ENCODE measurements at regions not wholly inside any gene's neighbourhood (a gene's known extent, or its start where the extent isn't known, plus 50 kb on each side); places are given as distances from the start of the nearest gene placed in this dataset.

GRCh38 chrY:7275014-7275413, 363.5 kb upstream of the AMELY start:
- DNase-seq, result no peak
- in situ Hi-C loops (cut with MboI; ENCODE audit: low pct_unique_long_range_greater_than_20kb, low sequenced_read_pairs), result no loop called here

- DNase-seq, result peak; percentile 56
- in situ Hi-C loops (cut with MboI; ENCODE audit: low pct_unique_long_range_greater_than_20kb, low sequenced_read_pairs), result no loop called here
Observed at GRCh38 chrY:7274369-7274913, 362.9 kb upstream of the AMELY start.

- DNase-seq, result peak; percentile 93
- in situ Hi-C loops (cut with MboI; ENCODE audit: low pct_unique_long_range_greater_than_20kb, low sequenced_read_pairs), result no loop called here
Observed at GRCh38 chrY:7273587-7274203, 362.1 kb upstream of the AMELY start.

GRCh38 chrY:7272556-7273195, 361.1 kb upstream of the AMELY start:
- in situ Hi-C loops (cut with MboI; ENCODE audit: low pct_unique_long_range_greater_than_20kb, low sequenced_read_pairs), result no loop called here
- peak; percentile 90 for DNase-seq

- in situ Hi-C loops (cut with MboI; ENCODE audit: low pct_unique_long_range_greater_than_20kb, low sequenced_read_pairs), result no loop called here
- DNase-seq, result no peak
Observed at GRCh38 chrY:7263773-7264172, 352.2 kb upstream of the AMELY start.

- in situ Hi-C loops (cut with MboI; ENCODE audit: low pct_unique_long_range_greater_than_20kb, low sequenced_read_pairs), result no loop called here
- no peak for DNase-seq
Observed at GRCh38 chrY:7262531-7262930, 351.0 kb upstream of the AMELY start.

- DNase-seq, result no peak
- in situ Hi-C loops (cut with MboI; ENCODE audit: low pct_unique_long_range_greater_than_20kb, low sequenced_read_pairs), result no loop called here
Observed at GRCh38 chrY:7261254-7261653, 349.7 kb upstream of the AMELY start.

- peak; percentile 66 for DNase-seq
- in situ Hi-C loops (cut with MboI; ENCODE audit: low pct_unique_long_range_greater_than_20kb, low sequenced_read_pairs), result no loop called here
Observed at GRCh38 chrY:7240101-7240500, 328.5 kb upstream of the AMELY start.

- in situ Hi-C loops (cut with MboI; ENCODE audit: low pct_unique_long_range_greater_than_20kb, low sequenced_read_pairs), result no loop called here
- no peak for DNase-seq
Observed at GRCh38 chrY:7211971-7212370, 300.4 kb upstream of the AMELY start.

- in situ Hi-C loops (cut with MboI; ENCODE audit: low pct_unique_long_range_greater_than_20kb, low sequenced_read_pairs), result no loop called here
- DNase-seq, result no peak
Observed at GRCh38 chrY:7204456-7204855, 292.9 kb upstream of the AMELY start.

GRCh38 chrY:7182591-7182990, 271.0 kb upstream of the AMELY start:
- no peak for DNase-seq
- in situ Hi-C loops (cut with MboI; ENCODE audit: low pct_unique_long_range_greater_than_20kb, low sequenced_read_pairs), result no loop called here

GRCh38 chrY:7177631-7178030, 266.1 kb upstream of the AMELY start:
- no peak for DNase-seq
- in situ Hi-C loops (cut with MboI; ENCODE audit: low pct_unique_long_range_greater_than_20kb, low sequenced_read_pairs), result no loop called here

- no peak for DNase-seq
- in situ Hi-C loops (cut with MboI; ENCODE audit: low pct_unique_long_range_greater_than_20kb, low sequenced_read_pairs), result no loop called here
Observed at GRCh38 chrY:7169475-7169874, 257.9 kb upstream of the AMELY start.

GRCh38 chrY:7141477-7141876, 229.9 kb upstream of the AMELY start:
- DNase-seq, result no peak
- in situ Hi-C loops (cut with MboI; ENCODE audit: low pct_unique_long_range_greater_than_20kb, low sequenced_read_pairs), result no loop called here
